Activated naive CD8-positive, alpha-beta T cell (primary cell): ENCODE measurements at regions not wholly inside any gene's neighbourhood (a gene's known extent, or its start where the extent isn't known, plus 50 kb on each side); places are given as distances from the start of the nearest gene placed in this dataset.
"Not testable (repeated sequence)": the region's sequence is repeated elsewhere in the genome, so short reads cannot be mapped to it uniquely, and the experiment has no call there.

Source experiments
- H3K27ac Mint-ChIP-seq: one replicate; pipeline ENCODE4 v1.8.0; 2021; ENCODE audit warnings: mixed read lengths
- H3K27me3 Mint-ChIP-seq: one replicate; pipeline ENCODE4 v1.8.0; 2021; ENCODE audit warnings: mixed read lengths
- H3K36me3 Mint-ChIP-seq: one replicate; pipeline ENCODE4 v1.8.0; 2021; ENCODE audit warnings: mixed read lengths
- H3K4me1 Mint-ChIP-seq: one replicate; pipeline ENCODE4 v1.8.0; 2021; ENCODE audit warnings: low read depth, mixed read lengths
- H3K4me3 Mint-ChIP-seq: one replicate; pipeline ENCODE4 v1.8.0; 2021; ENCODE audit warnings: mild to moderate bottlenecking, mixed read lengths
- H3K9me3 Mint-ChIP-seq: one replicate; pipeline ENCODE4 v1.8.0; 2021; ENCODE audit warnings: low read depth, mixed read lengths

DNA sequence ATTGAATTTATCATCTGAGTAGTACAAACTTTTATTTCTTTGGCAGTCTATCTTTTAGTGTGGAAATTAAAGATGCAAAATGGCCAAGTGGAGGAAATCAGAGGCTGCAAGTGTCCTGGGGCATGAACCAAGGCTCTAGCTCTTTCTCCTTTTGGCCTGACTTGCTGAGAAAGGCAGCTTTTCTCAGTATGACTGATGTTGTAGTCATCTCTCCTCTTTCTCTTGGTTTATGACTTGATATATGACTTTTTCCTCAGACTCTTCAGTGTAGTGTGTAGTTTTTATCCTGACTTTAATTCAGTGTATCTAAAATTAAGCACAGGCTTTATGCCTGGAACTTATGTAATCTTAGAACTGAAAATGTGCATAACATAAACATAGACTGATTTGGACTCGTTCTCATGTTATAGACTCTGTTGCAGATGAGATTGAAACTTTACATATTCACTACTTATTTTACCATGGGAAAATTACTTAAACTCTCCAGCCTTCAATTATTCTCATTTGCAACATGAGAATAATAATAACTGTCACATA is 65.7 kb downstream of the SLITRK5 start:
- no peaks in the 10 kb centered on the region for H3K36me3 Mint-ChIP-seq
- H3K4me3 Mint-ChIP-seq = no peak overlapping the region
- H3K27me3 Mint-ChIP-seq = no peaks in the 10 kb centered on the region
- H3K27ac Mint-ChIP-seq = no peak overlapping the region
- no peaks in the 10 kb centered on the region for H3K9me3 Mint-ChIP-seq
- no peaks in the 10 kb centered on the region for H3K4me1 Mint-ChIP-seq

DNA sequence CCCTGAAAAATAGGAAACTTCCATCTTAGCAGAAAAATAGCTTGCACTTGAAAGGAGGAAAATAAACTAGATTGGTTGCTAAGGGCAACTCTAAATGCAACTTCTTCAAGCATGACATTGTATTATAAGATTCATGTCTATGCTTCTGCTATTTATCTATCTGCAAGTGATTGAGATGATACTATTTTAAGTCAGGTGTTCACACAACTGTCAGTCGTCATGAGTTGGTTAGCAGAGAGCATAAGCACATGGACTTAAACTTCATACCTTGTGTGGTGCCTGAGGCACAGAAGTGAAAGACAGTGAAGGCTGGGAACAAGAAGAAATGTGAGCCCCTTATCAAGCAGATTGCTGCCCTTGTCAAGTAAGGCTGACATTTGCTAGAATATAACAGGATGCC is 82.9 kb downstream of the SLITRK5 start:
- no peak overlapping the region for H3K27ac Mint-ChIP-seq
- no peaks in the 10 kb centered on the region for H3K27me3 Mint-ChIP-seq
- H3K9me3 Mint-ChIP-seq = no peaks in the 10 kb centered on the region
- H3K4me1 Mint-ChIP-seq = no peaks in the 10 kb centered on the region
- H3K36me3 Mint-ChIP-seq = no peaks in the 10 kb centered on the region
- H3K4me3 Mint-ChIP-seq = no peak overlapping the region

DNA sequence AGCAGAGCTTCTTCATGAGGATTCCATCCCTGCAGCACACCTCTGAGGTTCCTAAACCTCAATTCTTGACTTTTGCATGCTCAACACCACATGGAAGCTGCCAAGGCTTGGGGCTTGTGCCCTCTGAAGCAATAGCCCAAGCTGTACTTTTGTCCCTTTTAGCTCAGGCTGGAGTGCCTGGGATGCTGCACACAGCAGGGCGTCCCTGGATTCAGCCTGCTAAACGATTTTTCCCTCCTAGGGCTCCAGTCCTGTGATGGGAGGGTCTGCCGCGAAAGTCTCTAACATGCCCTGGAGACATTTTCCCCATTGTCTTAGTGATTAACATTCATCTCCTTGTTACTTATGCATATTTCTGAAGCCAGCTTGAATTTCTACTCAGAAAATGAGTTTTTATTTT is 98.3 kb downstream of the SLITRK5 start:
- Mint-ChIP-seq H3K4me1 (no peaks in the 10 kb centered on the region), H3K36me3 (no peaks in the 10 kb centered on the region), H3K27ac (no peak overlapping the region), H3K4me3 (no peak overlapping the region), H3K27me3 (no peaks in the 10 kb centered on the region), H3K9me3 (no peaks in the 10 kb centered on the region)

DNA sequence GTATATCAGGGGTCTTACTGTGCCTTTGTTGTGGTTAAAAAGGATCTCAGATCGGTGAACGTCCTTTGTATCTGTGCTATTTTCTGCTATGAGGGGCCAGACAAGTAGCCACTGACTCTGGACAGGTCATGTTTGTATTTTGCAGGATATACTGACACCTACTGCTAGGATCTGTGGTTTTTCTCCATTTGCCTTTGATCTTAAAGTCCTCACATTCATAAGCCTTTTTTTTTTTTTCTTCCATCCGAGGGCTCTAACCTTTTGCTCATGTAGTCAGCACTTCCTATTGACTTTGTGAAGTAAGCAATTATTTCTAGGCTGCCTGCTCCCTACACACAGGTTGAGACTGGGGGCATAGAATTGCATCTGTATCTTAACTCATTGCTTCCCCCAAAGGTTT is 106.2 kb downstream of the SLITRK5 start:
- H3K27me3 Mint-ChIP-seq = no peaks in the 10 kb centered on the region
- H3K9me3 Mint-ChIP-seq = peaks cover 3% of the 10 kb centered on the region
- no peak overlapping the region for H3K4me3 Mint-ChIP-seq
- H3K27ac Mint-ChIP-seq = no peak overlapping the region
- no peaks in the 10 kb centered on the region for H3K4me1 Mint-ChIP-seq
- no peaks in the 10 kb centered on the region for H3K36me3 Mint-ChIP-seq

DNA sequence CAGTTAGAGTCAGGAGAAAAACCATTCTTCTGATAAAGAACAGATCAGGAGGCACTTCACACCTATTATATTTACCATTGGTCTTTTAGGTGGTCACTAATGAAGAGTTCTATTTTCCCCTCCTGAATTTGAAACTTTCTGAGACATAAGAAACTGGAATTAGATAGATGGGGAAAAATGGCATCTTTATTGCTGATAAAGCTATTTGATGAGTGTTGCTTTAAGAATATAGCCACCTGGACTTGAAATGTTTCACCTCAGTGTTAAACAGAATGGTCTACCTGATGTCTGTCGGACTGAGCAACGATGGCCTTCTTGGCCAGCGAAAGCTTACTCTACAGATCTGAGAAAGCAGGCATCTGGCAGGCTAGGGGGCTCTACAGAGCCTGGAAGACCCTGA is 107.0 kb downstream of the SLITRK5 start:
- Mint-ChIP-seq H3K27me3 (peaks cover under 1% of the 10 kb centered on the region), H3K9me3 (peaks cover 3% of the 10 kb centered on the region), H3K27ac (no peak overlapping the region), H3K4me1 (no peaks in the 10 kb centered on the region), H3K4me3 (no peak overlapping the region), H3K36me3 (no peaks in the 10 kb centered on the region)

DNA sequence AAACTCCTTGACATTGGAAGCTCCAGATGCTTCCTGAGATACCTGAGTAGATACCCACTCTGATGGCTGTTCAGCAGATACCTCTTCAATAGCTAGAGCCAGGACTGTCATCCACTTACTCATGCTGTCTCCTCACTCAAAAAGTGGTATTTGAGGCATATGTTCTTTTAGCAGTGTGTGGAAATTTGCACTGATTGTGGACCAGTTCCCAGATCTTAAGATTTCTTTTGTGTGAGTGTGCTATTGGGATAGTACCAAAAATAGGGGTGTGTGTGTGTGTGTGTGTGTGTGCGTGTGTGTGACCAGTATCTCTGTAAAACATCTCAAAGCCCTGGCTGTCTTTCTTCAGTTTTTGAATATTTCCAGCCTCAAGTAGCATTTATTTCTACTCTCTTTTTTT is 108.3 kb downstream of the SLITRK5 start:
- no peaks in the 10 kb centered on the region for H3K4me1 Mint-ChIP-seq
- H3K36me3 Mint-ChIP-seq = no peaks in the 10 kb centered on the region
- H3K27me3 Mint-ChIP-seq = peaks cover 2% of the 10 kb centered on the region

DNA sequence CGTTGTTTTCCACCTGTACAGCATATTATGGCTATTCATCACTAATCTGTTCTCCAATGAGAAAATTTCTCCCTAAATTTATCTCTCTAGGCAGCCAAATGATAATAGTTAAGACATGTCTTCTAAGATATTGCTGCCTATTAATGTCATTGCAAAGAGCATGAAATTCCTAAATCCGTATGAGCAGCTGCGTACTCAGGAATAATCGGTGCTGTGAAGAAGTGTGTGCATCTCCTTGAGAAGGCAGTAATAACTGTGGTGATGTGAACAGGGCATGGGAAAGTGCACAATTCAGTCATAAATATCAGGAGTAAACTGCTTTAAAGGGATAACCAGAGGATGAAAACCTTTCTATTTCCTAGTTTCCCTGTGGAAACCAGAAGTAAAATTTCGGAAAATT is 112.2 kb downstream of the SLITRK5 start:
- Mint-ChIP-seq H3K36me3 (no peaks in the 10 kb centered on the region), H3K9me3 (no peaks in the 10 kb centered on the region), H3K4me3 (no peak overlapping the region), H3K27me3 (peaks cover 2% of the 10 kb centered on the region), H3K27ac (no peak overlapping the region), H3K4me1 (no peaks in the 10 kb centered on the region)

More for the DNA sequence above, 108.3 kb downstream of the SLITRK5 start:
- Mint-ChIP-seq H3K9me3 (peaks cover 3% of the 10 kb centered on the region), H3K27ac (no peak overlapping the region), H3K4me3 (no peak overlapping the region)

DNA sequence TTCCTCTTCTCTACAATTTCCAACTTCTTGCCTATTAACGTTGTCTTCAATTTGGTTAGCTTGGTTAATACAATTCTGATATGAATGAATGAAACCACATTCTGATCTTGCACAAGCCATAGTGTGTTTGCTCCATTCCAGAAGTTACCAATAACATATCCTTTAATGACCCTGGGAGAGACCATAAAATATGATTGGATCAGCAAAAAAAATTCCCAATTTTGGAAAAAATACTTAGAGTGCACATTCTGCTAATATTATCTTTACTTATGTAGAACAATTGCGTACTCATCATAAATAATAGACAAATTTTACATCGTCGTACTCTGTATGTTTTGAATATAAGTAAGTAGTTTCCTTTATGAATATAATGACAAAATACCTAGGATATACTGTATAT is 117.2 kb downstream of the SLITRK5 start:
- H3K27ac Mint-ChIP-seq = no peak overlapping the region
- no peaks in the 10 kb centered on the region for H3K27me3 Mint-ChIP-seq
- peaks cover 8% of the 10 kb centered on the region for H3K9me3 Mint-ChIP-seq
- H3K4me1 Mint-ChIP-seq = no peaks in the 10 kb centered on the region
- H3K36me3 Mint-ChIP-seq = no peaks in the 10 kb centered on the region
- H3K4me3 Mint-ChIP-seq = no peak overlapping the region

DNA sequence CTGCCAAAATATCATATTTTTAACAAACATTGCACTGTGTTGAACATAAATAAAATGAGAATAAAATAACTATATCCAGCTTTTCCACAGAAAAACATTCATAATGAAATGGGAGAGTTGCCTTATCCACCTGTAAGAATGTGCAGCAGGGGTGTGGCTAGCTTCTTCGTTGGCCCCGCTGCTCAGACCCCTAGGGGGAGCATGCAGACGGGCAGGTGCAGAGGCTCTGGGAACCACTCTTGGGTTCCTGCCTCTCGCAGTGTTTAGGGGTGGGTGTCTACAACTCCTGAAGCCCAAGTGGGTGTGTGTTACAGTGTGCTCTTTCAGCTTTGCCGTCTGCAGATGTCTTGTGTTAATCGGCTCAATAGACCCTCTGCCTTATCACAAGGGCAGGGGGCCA is 121.7 kb downstream of the SLITRK5 start:
- Mint-ChIP-seq H3K4me1 (no peaks in the 10 kb centered on the region), H3K36me3 (no peaks in the 10 kb centered on the region), H3K27ac (no peak overlapping the region), H3K9me3 (peaks cover 8% of the 10 kb centered on the region), H3K27me3 (no peaks in the 10 kb centered on the region), H3K4me3 (no peak overlapping the region)

DNA sequence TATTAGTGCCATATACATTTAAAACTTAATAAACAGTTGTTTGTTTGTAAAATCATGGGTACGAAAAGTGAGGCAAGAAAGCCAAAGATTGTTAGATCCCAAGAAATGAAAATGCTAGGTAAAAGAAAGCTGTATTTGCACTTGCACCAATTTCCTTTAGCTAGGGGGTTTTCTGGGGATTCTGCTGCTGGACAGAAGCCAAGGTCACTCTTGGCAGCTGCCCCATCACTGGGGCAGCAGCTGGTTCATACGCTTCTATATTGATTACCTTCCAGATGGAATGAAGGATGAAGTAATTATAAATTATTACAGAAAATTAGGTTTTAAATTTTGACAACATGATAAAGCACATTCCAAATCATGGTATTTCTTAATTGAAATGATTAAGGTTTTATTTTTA is 127.4 kb downstream of the SLITRK5 start:
- Mint-ChIP-seq H3K27me3 (no peaks in the 10 kb centered on the region), H3K27ac (no peak overlapping the region), H3K36me3 (no peaks in the 10 kb centered on the region), H3K4me3 (no peak overlapping the region), H3K9me3 (no peaks in the 10 kb centered on the region), H3K4me1 (no peaks in the 10 kb centered on the region)

DNA sequence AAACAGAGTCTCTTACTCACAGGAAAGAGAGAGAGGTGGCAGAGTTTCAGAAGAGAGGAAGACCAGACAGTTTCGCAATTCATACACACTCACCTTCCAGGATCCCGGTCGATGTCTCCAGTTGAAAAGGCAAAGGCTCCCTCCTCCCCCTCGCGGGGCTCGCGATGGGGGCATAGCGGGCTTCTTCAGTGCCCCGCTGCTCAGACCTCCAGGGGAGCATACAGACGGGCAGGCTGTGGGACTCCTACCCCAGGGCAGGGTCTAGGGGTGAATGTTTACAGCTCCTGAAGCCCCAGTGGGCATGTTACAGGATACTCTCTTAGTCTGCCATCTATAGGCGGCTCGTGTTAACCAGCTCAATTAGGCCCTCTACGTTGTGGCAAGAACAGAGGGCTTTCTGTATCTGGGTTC is 139.2 kb downstream of the SLITRK5 start:
- Mint-ChIP-seq H3K27ac (no peak overlapping the region), H3K27me3 (peaks cover under 1% of the 10 kb centered on the region), H3K9me3 (peaks cover 3% of the 10 kb centered on the region), H3K4me3 (no peak overlapping the region), H3K4me1 (no peaks in the 10 kb centered on the region), H3K36me3 (no peaks in the 10 kb centered on the region)

DNA sequence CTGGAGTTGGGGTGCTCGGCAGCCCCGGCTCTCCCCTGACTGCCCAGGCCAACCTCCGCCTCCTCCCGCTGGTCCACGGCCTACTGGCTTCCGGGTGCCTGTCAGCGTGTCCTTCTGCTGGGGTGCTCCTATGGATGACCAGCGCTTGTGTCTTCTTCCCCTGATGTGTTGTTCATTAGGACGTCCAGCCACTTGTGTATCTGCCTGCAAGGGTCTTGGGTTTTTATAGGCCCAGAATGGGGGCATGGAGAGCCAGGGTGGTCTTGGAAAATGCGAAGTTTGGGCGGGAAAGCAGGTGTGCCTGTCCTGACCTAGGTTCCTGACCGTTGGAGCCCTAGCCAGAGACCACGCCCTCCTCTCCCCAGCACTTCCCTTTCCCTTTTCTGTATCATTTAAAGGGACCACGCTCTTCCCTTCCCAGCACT is 139.8 kb downstream of the SLITRK5 start:
- Mint-ChIP-seq H3K4me3 (no peak overlapping the region), H3K27ac (no peak overlapping the region), H3K9me3 (peaks cover 3% of the 10 kb centered on the region), H3K36me3 (no peaks in the 10 kb centered on the region), H3K4me1 (no peaks in the 10 kb centered on the region), H3K27me3 (peaks cover 1% of the 10 kb centered on the region)

DNA sequence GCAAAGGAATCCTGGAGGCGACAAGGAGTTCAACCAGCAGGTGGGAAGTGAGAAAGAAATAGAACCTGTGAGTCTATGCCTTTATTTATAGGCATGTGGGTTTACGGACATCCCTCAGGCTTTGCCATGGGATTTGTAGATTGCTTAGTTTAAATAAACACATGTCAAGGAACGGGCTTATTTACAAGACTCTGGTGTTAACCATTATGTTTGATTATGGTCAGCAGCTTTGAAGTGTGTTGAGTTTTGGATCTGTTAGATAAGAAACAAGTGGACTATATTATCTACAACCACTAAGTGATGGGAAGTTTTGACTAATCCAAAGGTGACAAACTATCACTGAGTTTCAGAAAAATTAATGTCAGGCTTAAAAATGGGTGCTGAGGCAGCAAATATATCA is 143.2 kb downstream of the SLITRK5 start:
- Mint-ChIP-seq H3K27me3 (peaks cover 1% of the 10 kb centered on the region), H3K9me3 (no peaks in the 10 kb centered on the region), H3K4me1 (no peaks in the 10 kb centered on the region), H3K4me3 (no peak overlapping the region), H3K36me3 (no peaks in the 10 kb centered on the region), H3K27ac (no peak overlapping the region)

DNA sequence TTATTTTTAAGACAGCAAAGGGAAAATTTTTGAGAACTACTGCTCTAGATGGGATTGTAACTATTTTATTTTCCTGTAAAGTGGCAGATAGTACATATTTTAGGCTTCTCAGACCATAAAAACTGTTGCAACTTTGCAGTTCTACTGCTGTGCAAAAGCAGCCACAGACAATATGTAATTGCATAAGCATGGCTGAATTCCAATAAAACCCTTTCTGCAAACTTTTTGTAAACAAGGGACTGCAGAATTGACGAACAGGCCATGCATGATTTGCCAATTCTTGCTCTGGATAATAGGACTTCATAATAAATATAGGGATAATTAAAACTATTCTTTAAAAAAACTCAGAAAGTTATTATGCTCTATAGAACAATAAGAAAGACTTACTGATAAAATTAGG is 149.1 kb downstream of the SLITRK5 start:
- H3K4me1 Mint-ChIP-seq = no peaks in the 10 kb centered on the region

DNA sequence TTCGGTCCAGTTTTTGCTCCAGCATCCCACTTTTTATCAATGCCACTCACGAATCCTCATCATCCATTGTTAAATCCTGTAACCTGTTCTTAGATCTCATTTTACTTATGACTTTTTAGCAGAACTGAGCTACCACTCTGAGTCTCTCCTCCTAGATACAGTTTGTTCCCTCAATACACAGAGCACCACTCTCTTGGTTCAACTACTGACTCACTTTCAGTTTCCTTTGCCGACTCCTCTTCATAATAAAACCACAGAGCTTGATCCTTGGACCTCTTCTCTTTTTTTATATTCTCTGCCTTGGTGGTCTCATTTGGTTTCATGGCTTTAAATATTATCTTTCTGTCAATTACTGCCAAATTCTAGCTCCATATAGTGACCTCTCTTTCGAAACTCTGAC is 150.3 kb downstream of the SLITRK5 start:
- H3K4me1 Mint-ChIP-seq = no peaks in the 10 kb centered on the region
- no peak overlapping the region for H3K27ac Mint-ChIP-seq
- H3K4me3 Mint-ChIP-seq = no peak overlapping the region
- H3K27me3 Mint-ChIP-seq = no peaks in the 10 kb centered on the region
- H3K9me3 Mint-ChIP-seq = no peaks in the 10 kb centered on the region
- no peaks in the 10 kb centered on the region for H3K36me3 Mint-ChIP-seq

More for the DNA sequence above, 149.1 kb downstream of the SLITRK5 start:
- Mint-ChIP-seq H3K9me3 (no peaks in the 10 kb centered on the region), H3K4me3 (no peak overlapping the region), H3K36me3 (no peaks in the 10 kb centered on the region), H3K27ac (no peak overlapping the region), H3K27me3 (peaks cover 1% of the 10 kb centered on the region)

DNA sequence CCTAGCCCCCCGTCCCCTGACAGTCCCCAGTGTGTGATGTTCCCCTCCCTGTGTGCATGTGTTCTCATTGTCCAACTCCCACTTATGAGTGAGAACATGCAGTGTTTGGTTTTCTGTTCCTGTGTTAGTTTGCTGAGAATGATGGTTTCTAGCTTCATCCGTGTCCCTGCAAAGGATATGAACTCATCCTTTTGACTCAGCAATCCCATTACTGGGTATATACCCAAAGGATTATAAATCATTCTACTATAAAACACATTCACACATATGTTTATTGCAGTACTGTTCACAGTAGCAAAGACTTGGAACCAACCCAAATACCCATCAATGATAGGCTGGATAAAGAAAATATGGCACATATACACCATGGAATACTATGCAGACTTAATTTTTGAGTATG is 155.1 kb downstream of the SLITRK5 start:
- not testable (repeated sequence) for H3K27me3 Mint-ChIP-seq, H3K4me1 Mint-ChIP-seq, H3K9me3 Mint-ChIP-seq, H3K27ac Mint-ChIP-seq, H3K36me3 Mint-ChIP-seq, H3K4me3 Mint-ChIP-seq
